Nucleus accumbens (tissue), 56 donors: ENCODE measurements at regions not wholly inside any gene's neighbourhood (a gene's known extent, or its start where the extent isn't known, plus 50 kb on each side); places are given as distances from the start of the nearest gene placed in this dataset.
"Not testable (repeated sequence)": the region's sequence is repeated elsewhere in the genome, so short reads cannot be mapped to it uniquely, and the experiment has no call there.

ENCODE experiments used
- DNase-seq, 56 donors: peaks; one replicate each; lab custom pipeline; 2025; lab: John Stamatoyannopoulos, UW

DNA sequence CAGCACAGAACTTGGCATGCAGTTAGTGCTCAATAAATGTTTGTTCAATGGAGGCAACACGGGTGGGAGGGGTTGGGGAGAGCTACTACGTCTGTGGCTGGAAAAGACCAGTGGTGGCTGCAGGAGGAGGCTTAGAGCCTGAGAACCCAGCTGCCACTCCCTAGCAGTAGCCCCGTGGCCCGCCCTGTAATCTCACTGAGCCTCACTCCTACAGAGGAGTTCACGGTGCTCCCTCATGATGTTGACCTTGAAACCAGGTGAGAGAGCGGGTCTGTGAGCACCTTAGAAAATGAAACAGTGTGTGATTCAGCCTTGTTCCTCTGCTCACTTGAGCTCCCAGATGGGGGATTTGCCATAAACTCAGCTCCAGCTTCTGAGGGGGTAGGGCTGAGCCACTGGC is 299.6 kb downstream of the NPHP4 start:
- DNase-seq = no peak

DNA sequence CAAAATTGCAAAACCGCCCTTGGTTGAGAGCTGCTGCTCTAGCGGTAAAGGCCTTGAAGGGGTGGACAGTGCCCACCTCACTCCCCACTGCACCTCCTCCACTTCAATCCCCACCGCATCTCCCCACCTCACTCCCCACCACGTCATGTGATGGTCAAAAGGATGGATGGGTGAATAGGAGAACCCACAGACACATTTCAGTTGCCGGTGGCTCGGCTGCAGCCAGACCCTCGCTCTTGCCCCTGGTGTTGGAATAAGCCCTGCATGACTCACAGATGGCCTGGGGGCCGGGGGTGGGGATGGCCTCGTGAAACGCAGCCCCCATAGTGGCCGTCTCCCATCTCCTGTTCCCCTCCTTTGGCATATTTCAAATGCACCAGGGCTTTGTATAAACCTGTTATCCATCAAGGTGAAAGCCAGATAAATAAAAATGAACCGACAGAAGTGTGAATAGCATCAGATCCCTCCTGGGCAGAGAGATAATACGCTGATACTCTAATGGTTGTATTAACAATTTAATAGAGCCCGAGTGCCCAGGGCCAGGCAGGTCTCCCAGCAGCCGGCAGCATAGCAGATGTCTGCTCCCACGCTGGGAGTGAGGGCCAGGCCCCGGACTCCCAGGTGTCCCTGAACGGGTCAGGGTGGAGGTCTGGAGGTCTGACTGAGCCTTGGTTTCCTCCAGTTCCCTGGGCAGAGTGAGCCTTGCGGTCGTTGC is 300.3 kb downstream of the NPHP4 start:
- DNase-seq = no peak

DNA sequence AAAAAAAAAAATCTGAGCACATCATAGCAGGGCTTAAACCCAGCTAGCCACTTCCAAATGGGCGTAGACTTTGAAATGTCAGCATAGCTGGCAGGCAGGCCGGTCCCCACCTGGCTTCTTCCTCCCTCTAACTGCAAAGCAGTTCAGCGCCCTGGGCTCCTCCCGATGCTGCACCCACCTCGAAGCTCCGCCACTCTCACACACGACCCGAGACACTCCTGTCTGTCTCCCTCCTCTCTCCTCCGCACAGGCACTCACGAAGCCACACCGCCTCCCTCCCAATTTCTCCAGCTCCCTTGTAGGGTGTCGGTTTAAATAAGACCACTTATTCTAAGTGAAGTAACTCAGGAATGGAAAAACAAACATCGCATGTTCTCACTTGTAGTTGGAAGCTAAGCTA is 301.3 kb downstream of the NPHP4 start:
- peak in 2 of 56 donors; percentile 9 to 21 for DNase-seq

DNA sequence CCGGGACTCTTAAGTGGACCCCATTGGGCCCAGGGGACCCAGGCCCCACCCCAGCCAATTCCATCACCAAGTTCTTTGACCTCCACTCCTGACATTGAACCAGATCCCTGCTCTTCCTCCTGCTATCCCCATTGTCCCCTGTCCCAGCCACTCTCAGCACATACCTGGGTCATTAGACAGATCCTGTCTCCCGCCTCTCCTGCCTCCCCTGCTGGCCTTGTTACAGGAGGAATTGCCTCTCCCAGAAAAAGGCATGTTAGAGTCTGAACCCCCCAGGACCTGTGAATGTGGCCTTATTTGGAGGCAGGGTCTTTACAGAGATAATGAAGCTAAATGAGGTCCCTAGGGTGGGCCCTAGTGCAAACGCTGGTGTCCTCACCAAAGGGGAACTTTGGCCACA is 301.9 kb downstream of the NPHP4 start:
- no peak for DNase-seq

DNA sequence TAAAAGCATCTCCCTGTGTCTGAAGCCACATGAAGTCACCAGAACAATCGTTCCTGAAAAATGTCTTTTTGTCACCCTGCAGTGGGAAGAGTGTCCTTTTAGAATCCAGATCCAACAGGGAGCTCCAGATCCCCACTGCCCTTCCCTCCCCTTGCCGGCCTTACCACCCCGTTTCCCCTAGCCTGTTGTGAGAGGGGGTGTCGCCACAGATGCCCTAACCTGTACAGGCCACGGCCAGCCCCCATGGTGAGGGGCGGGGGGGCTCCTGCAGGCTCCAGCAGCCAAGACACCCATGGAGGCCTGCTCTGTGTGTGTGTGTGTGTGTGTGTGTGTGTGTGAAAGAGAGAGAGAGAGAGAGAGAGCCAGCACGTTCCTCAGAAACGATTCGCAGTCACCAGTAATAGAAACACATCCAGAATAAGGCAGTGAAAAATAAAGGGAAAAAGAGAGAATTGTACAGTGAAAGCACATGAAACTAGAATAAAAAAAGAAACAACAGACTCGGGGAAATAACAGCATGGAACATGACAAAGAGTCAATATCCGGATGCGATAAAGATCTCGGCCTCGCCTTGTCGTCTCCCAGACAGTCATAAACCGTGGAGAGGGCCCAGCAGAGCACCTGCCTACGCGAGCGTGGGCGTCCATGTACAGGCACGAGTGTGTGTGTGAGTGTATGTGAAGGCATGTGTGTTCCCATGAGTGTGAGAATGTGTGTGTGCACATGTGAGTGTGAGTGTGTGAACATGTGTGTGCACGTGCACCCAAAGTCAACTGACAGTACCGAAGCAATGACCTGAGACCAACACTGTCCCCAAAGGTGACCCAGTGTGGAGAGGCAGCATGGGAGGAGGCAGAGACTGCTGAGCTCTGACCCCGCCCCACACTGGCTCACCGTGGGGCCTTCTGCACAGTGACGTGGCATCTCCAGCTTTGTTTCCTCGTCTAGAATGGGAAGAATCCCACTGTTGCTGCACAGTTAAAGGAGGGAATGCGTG is 303.8 kb downstream of the NPHP4 start:
- DNase-seq = no peak

DNA sequence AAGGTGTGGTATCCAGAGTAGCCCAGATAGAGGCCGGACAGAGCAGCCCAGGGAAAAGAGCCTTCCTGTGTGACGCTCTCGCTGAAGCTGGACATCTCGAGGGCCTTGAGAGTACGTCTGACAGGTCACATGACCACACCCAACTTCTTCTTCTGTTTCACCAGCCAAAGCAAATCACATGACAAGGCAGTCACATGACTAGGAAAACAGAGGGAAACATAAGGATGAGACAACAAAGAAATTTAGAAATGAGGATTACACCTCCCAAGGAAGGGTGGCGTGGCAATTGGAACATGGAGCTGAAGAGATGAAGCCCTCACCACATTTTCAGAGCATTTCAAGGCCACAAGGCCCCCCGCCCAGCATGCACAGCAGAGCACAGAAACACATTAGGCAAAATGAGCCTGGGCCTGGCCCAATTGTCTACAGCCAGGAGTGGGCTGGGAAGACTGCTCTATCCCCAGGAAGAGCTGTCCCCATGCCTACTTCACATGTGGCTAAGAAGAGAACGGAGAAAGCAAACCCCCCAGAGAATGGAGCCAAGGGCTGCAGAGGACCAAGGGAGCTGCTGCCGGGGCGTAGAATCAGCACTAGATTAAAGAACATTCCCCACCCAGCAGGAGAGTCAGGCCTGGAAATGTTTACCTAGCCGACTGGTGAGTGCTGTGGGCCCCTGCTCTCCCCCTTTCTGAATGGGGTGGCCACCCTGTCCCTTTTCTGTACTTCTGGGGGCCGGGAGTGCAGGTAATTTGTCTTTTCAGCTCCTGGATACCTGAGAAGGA is 305.1 kb downstream of the NPHP4 start:
- no peak for DNase-seq

DNA sequence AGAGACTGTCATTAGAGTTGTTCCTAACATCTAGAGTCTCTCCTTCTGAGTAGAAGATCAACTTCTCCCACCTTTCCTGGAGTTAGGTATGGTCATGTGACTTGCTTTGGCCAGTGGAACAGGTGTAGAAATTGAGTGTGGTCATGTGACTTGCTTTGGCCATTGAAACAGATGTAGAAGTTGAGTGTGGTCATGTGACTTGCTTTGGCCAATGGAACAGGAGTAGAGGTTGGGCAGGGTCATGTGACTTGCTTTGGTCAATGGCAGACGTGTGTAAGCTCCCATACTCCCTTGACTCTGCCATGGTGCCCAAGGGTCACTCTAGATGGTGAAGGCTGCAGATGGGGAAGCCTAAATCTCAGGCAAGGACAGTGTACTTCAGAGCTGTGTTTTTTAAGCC is 306.0 kb downstream of the NPHP4 start:
- DNase-seq = peak in 1 of 56 donors; percentile 5

DNA sequence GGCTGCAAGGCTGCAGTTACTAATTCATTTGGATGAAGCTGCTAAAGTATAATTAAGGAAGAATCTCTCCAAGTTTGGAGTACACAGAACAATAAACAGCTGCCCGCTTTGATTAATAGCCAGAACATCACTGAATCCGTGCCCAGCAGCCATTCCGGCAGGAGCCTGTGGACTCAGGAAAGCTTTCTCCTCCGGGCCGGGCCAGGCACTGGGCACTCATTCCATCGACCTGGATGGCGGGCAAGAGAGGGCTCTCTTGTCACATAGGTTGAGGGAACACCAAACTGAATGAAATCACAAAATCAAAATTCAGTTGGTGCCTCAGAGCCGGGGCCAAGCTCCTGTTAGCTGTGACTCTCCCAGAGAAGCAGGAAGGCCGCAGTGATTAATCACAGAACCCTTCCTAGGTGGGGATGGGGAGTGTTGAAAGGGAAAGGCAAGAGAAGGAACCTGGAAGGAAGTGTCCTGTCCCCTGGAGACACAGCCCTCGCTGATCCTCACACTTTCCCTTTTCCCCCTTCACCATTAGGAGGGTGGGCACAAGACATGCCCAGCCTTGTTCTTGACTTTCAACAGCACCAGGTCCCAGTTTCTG is 306.7 kb downstream of the NPHP4 start:
- DNase-seq = peak in 1 of 56 donors; percentile 6

DNA sequence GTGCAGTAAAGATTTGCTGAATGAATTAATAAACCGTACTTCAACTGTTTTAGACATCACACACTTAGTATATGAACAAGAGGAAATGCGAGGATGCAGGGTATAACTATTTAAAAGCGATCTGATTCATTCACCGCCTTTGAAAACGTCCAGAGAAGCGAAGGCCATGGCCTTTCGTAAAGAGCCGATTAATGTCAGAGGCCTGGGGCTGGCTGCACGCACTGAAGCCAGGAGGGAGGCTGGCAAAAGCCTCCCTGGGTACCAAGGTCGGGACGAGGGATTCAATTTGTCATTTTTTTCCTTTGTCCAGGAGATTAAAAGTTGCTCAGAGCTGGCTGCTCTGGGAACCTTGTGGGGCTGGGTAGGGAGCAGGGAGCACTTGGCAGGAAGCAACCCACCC is 307.4 kb downstream of the NPHP4 start:
- no peak for DNase-seq

DNA sequence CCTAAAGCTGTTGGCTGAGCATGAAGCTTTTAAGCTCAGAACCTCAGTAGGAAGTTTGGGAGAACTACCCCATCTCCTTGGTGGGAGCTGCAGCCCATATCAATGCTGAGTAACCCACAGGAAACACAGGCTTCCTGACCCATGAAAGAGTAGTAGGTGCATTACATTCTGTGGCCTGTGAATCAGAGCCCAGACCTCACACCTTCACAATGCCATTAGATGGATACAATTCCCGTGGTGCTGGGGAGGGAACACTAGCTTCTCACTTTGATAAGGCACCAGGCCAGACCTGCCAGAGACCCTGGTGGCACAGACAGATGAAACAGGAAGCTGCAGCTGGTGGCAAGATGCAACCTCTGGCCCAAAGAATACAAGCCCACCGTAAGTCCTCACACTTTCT is 308.8 kb downstream of the NPHP4 start:
- no peak for DNase-seq

DNA sequence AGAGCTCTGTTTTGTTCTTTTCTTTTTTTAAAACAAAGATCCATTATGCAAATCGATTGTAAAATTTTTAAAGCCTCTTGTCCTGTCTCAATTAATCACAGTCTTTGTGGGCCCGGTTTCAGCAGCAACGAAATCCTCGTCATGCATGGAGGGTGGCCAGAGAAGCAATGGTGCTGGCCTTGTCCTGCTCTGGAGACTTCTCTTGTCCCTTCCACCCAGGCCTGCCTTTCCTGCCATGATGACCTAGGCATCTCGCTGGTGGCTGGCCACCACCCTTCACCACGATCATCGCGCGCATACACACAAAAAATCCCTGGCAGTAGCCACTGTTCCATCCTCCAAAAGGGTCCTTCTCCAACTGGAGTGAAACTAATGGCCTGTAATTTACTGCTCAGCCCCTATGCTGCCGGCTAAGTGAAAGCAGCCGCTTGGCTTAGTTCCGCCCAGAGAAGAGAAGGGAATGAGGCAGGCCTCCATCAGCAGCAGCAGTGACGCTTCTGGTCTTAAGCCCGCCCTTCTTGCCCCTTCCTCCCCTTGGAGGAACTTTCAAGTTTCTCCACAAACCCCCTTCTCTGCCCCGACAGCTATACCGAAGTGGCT is 309.5 kb downstream of the NPHP4 start:
- DNase-seq = no peak

DNA sequence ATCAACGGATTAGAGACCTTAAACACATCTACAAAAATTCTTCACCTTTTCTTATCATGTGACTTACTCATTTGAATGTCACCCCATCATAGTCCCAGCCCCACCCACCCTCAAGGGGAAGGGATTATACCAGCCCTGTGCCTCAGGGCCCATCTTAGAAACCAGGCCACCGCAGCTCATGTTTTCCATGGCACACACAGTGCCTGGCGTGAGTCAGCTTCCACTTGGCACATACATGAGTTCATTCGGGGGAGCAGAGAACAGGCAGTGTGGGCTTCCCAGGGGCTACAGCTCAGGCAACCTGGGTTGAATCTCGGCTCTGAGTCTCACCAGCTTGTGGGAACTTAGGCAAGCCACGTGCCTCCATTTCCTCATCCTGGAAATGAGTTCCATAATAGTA is 310.6 kb downstream of the NPHP4 start:
- DNase-seq = no peak

DNA sequence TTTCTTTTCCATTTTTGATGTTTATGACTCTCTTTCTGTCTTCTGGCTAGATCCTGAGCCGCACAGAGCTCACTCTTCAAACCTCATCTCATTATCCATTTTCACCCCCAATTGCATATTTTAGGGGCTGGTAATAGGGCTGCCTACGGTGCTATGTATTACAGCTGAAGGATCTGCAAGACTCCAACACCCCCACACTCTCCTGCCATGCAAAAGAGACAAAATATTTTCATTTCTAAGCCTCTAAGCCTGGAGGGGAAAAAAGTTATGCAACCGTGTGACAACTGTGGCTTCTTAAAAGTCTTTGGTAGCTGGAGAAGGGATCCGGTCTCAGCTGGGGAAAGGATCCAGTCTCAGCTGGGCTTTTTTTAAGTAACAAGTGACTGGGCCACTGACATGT is 311.6 kb downstream of the NPHP4 start:
- peak in 13 of 56 donors; percentile 10 to 67 (median 35) for DNase-seq

DNA sequence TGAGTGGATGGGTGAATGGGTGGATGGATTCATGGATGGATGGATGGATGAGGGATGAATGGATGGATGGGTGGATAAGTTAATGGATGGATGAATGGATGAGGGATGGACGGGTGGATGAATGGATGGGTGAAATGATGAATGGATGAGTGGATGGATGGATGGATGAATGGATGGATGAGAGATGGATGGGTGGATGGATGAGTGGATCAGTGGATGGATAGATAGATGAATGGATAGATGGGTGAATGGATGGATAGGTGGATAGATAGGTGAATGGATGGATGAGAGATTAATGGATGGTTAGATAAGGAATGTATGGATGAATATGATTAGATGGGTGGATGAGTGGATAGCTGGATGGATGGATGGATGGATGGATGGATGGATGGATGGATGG is 313.5 kb downstream of the NPHP4 start:
- no peak for DNase-seq

DNA sequence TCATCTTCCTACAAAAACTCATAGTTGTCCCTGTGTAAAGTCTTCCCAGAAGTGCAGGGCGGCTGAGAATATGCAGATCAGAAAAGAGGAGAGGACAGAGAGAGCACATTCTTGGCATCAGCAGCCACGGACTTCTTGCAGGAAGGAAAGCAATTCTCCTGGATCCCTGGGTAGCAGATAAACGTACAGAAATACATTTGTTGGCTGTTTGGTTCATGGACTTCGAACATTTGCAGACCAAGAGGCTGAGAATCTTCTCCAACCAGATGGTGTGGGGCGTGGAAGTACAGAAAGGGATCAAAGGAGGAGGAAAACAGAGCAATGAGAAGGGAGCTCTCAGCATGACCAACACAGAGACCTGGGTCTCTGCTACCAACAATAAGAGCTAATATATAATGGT is 319.9 kb downstream of the NPHP4 start:
- not testable (repeated sequence) for DNase-seq

DNA sequence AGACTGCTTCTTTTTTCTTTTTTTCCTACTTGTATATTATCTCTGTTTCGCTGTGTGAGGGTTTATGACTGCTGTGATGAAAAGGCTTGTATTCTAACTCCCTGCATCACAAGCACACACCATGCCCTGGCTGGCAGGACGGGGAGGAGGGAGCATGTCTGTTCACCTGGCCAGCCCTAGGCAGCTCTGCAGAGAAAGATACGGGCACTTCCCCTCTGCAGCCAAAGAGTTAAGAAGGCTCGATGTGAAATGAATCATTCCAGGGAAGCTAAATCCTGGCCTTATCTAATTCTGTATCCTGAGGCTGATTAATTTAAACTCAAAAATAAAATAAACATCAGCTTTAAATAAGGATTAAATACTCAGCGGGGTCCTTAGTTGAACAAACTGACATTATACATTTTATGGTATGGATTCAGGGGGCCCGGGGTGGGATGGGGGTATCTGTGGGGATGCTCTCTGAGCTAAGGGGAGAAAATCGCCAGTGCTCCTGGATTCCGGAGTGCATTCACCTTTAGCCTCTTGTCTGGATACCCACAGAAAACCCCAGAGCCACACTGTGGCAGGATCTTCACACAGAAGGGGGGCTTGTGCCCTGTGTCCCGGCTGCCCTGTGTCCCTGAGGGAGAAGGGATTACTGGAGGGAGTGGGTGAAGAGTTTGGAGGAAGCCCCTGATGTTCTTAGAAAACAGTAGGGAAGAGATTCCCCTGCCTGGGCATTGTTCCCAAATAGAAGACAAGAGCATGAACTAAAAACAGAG is 321.5 kb downstream of the NPHP4 start:
- DNase-seq = no peak

DNA sequence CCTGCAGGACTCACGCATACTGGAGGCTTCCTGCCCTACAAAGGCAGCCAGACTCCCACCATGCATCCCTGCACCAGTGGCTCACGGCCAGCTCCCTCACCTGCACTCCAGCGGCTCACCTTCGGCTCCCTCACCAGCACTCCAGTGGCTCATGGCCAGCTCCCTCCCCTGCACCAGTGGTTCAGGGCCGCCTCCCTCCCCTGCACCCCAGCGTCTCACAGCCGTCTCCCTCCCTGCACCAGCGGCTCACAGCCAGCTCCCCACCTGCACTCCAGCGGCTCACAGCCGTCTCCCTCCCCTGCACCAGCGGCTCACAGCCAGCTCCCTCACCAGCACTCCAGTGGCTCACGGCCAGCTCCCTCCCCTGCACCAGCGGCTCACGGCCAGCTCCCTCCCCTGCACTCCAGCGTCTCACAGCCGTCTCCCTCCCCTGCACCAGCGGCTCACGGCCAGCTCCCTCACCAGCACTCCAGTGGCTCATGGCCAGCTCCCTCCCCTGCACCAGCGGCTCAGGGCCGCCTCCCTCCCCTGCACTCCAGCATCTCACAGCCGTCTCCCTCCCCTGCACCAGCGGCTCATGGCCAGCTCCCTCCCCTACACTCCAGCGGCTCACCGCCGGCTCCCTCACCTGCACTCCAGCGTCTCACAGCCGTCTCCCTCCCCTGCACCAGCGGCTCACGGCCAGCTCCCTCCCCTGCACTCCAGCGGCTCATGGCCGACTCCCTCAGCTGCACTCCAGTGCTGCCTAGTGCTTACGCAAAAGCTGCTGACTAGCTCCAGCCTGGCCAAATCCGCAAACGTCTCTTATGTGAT is 324.5 kb downstream of the NPHP4 start:
- DNase-seq = no peak
